ENCODE measurements at regions not wholly inside any gene's neighbourhood (a gene's known extent, or its start where the extent isn't known, plus 50 kb on each side); places are given as distances from the start of the nearest gene placed in this dataset.

- no peak for DNase-seq
- no peaks in the 10 kb centered on the region for H3K4me1 ChIP-seq
- no peak overlapping the region for H3K4me3 ChIP-seq (ENCODE audit: low read depth, low read length)
- H3K27me3 ChIP-seq = no peaks in the 10 kb centered on the region
- no peaks in the 10 kb centered on the region for H3K36me3 ChIP-seq
- TF ChIP-seq, protein P1, sequence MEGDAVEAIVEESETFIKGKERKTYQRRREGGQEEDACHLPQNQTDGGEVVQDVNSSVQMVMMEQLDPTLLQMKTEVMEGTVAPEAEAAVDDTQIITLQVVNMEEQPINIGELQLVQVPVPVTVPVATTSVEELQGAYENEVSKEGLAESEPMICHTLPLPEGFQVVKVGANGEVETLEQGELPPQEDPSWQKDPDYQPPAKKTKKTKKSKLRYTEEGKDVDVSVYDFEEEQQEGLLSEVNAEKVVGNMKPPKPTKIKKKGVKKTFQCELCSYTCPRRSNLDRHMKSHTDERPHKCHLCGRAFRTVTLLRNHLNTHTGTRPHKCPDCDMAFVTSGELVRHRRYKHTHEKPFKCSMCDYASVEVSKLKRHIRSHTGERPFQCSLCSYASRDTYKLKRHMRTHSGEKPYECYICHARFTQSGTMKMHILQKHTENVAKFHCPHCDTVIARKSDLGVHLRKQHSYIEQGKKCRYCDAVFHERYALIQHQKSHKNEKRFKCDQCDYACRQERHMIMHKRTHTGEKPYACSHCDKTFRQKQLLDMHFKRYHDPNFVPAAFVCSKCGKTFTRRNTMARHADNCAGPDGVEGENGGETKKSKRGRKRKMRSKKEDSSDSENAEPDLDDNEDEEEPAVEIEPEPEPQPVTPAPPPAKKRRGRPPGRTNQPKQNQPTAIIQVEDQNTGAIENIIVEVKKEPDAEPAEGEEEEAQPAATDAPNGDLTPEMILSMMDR (IDR thresholded peaks at IDR 0.05; ENCODE audit: low read depth, low read length) = no peak
- no peaks in the 10 kb centered on the region for H3K9me3 ChIP-seq
These were observed 216.5 kb upstream of the SSTR4 start for GRCh38 chr20:22818636-22819035.

DNA sequence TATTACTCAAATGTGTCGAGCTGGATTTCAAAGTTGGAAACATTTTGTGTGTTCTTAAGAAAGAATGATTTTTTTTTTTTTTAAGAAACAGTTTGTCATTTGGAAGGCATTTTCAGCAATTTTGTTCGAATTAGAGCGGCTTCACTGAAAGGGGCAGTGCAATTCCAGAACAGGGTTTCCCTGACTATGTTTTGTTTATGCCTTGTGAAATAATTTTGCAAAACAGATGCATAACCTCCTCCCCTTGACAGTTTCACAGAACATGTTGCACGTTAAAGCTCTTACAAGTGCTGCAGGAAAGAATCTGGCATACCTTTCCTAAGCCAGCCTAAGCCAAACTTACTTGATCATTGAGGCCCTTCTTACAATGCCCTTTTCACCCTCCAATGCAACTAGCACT is 216.0 kb upstream of the SSTR4 start:
- Histone ChIP-seq H3K27me3 (no peaks in the 10 kb centered on the region), H3K4me3 (ENCODE audit: low read depth, low read length) (no peak overlapping the region), H3K36me3 (no peaks in the 10 kb centered on the region), H3K4me1 (no peaks in the 10 kb centered on the region), H3K9me3 (no peaks in the 10 kb centered on the region)
- TF ChIP-seq, protein P1 (IDR thresholded peaks at IDR 0.05; ENCODE audit: low read depth, low read length) = no peak
- no peak for DNase-seq

- Histone ChIP-seq H3K36me3 (no peaks in the 10 kb centered on the region), H3K9me3 (no peaks in the 10 kb centered on the region), H3K27me3 (no peaks in the 10 kb centered on the region), H3K4me1 (no peaks in the 10 kb centered on the region), H3K4me3 (ENCODE audit: low read depth, low read length) (no peak overlapping the region)
- TF ChIP-seq, protein P1 (IDR thresholded peaks at IDR 0.05; ENCODE audit: low read depth, low read length) = no peak
- DNase-seq = no peak
These were observed 215.3 kb upstream of the SSTR4 start for GRCh38 chr20:22819784-22820183.

GRCh38 chr20:22821081-22821727 is 213.9 kb upstream of the SSTR4 start:
- no peaks in the 10 kb centered on the region for H3K9me3 ChIP-seq
- H3K27me3 ChIP-seq = no peaks in the 10 kb centered on the region
- no peaks in the 10 kb centered on the region for H3K4me1 ChIP-seq
- H3K4me3 ChIP-seq (ENCODE audit: low read depth, low read length) = no peak overlapping the region
- H3K36me3 ChIP-seq = no peaks in the 10 kb centered on the region
- DNase-seq = no peak
- TF ChIP-seq, protein P1 (IDR thresholded peaks at IDR 0.05; ENCODE audit: low read depth, low read length) = no peak

DNA sequence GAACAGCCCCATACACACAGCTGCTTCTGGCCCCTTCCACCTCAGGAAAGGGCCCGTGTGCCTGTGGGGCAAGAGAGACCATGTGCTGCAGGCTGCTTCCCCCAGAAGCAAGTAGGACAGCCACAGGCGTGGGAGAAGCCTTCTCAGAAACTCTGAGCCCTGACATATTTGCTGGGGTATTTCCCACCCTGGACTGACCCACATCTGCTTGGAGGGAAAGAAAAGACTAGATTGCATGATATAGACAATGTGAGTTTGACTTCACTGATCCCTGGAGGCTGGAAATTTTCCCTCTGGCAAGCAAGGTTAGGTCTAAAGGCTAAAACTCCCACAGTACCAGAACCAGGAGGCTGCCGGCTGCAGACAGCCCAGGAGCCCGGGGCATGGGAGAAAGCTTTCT is 213.3 kb upstream of the SSTR4 start:
- DNase-seq = no peak
- Histone ChIP-seq H3K36me3 (no peaks in the 10 kb centered on the region), H3K27me3 (no peaks in the 10 kb centered on the region), H3K4me3 (ENCODE audit: low read depth, low read length) (no peak overlapping the region), H3K9me3 (no peaks in the 10 kb centered on the region), H3K4me1 (no peaks in the 10 kb centered on the region)
- TF ChIP-seq, protein P1 (IDR thresholded peaks at IDR 0.05; ENCODE audit: low read depth, low read length) = no peak

- H3K36me3 ChIP-seq = no peaks in the 10 kb centered on the region
These were observed 212.0 kb upstream of the SSTR4 start for GRCh38 chr20:22823119-22823518.

More at GRCh38 chr20:22823119-22823518, 212.0 kb upstream of the SSTR4 start:
- H3K27me3 ChIP-seq = no peaks in the 10 kb centered on the region
- no peak overlapping the region for H3K4me3 ChIP-seq (ENCODE audit: low read depth, low read length)
- no peak for DNase-seq
- H3K9me3 ChIP-seq = no peaks in the 10 kb centered on the region
- TF ChIP-seq, protein P1 (IDR thresholded peaks at IDR 0.05; ENCODE audit: low read depth, low read length) = no peak
- H3K4me1 ChIP-seq = no peaks in the 10 kb centered on the region
